ENCODE measurements at regions not wholly inside any gene's neighbourhood (a gene's known extent, or its start where the extent isn't known, plus 50 kb on each side); places are given as distances from the start of the nearest gene placed in this dataset.

DNA sequence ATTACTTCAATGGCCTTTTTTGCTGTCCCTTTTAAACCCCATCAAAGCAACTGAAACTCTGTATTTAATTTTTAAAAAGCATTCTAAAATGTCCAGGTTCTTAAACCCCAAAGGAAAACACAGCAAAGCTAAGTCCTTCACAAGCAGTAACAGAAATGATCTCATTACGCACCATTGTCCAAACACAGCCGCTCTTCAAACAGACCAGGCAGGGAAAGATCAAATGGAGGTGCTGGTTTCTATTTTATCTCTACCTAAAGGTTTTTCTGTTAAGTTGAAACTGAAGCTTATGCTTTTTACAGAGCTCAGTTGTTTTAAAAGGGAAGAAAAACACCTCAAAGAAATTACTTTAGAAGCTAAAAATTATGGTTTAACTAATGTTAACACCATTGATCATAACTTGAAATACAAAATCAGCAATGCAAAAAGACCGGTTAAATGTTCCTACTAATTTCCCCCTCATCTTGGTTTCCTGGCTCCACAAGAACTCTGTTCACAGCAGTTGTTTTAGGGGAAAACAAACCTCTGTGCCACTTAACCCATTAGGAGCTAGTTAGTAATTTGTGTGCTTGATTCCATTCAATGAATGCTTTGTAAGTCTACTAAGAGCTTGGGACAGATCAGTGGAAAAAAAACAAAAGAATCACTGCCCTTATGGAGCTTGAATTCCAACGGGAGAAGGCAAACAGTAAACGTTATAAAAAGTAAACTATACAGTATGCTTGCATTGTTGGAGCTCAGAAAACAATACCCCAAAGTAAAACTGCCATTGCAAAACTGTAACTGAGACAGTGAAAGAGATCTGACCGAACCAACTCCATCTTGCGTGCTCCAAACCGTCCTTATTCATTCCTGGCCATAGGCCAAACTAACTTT, 87.4 kb downstream of the CD24 start:
- no peak for DNase-seq
- Histone ChIP-seq H3K9me3 (ENCODE audit: control insufficient read depth, low read depth, low read length) (no peaks in the 10 kb centered on the region), H4K5ac (ENCODE audit: insufficient read length, low read depth, low read length) (no peak overlapping the region), H3K79me2 (ENCODE audit: insufficient read depth, low read length) (no peaks in the 10 kb centered on the region), H3K23ac (ENCODE audit: insufficient read length, low read depth, low read length) (no peak overlapping the region), H3K4ac (ENCODE audit: low read depth, low read length) (no peak overlapping the region), H2BK20ac (ENCODE audit: low read depth, low read length, poor library complexity, severe bottlenecking) (no peak overlapping the region), H3K9ac (ENCODE audit: extremely low read depth, insufficient read length, low read length) (no peak overlapping the region), H3K27me3 (ENCODE audit: insufficient read depth, low read length) (no peaks in the 10 kb centered on the region), H2BK12ac (ENCODE audit: insufficient read length, low read depth, low read length) (no peak overlapping the region), H4K91ac (ENCODE audit: insufficient read length, low read depth, low read length) (no peak overlapping the region), H3K14ac (ENCODE audit: insufficient read depth, low read length) (no peak overlapping the region), H3K23me2 (ENCODE audit: insufficient read length, low read depth, low read length, poor library complexity, severe bottlenecking) (no peaks in the 10 kb centered on the region), H4K20me1 (ENCODE audit: control insufficient read depth, insufficient read depth, insufficient read length) (no peaks in the 10 kb centered on the region), H2BK120ac (ENCODE audit: low read depth, low read length, poor library complexity, severe bottlenecking) (no peak overlapping the region), H4K8ac (replicated peaks; ENCODE audit: insufficient read length, low read depth, low read length) (no peak overlapping the region), H2AFZ (ENCODE audit: low read length) (no peak overlapping the region), H3K4me2 (ENCODE audit: insufficient read depth, insufficient read length, low read length) (peak overlapping the region; percentile 50), H3K18ac (ENCODE audit: insufficient read length, low read depth, low read length) (no peak overlapping the region), H3K4me1 (ENCODE audit: insufficient read depth, low read length) (peaks cover 13% of the 10 kb centered on the region), H3K27ac (ENCODE audit: insufficient read length, low read depth, low read length) (peak overlapping the region; percentile 89), H3K56ac (ENCODE audit: insufficient read length, low read depth, low read length) (no peak overlapping the region), H2BK5ac (ENCODE audit: insufficient read length, low read length) (no peak overlapping the region), H3T11ph (ENCODE audit: low read length) (no peak overlapping the region), H2AK5ac (ENCODE audit: insufficient read length, low read length) (no peak overlapping the region), H2BK15ac (ENCODE audit: low read depth, low read length) (no peak overlapping the region), H3K79me1 (ENCODE audit: insufficient read depth, low read depth, low read length, poor library complexity, severe bottlenecking) (no peaks in the 10 kb centered on the region)
- Mint-ChIP-seq H3K36me3 (ENCODE audit: insufficient read depth in 1 of 3, low read depth in 3 of 3) (no peaks in the 10 kb centered on the region; a peak in 2 of 7 replicates), H3K4me3 (peak overlapping the region; percentile 12 to 48; a peak in 4 of 5 replicates), H3K27me3 (ENCODE audit: low read depth) (no peaks in the 10 kb centered on the region), H3K27ac (peak overlapping the region; percentile 82 to 94 (median 90); a peak in 6 of 7 replicates), H3K4me1 (peaks cover 58 to 59% of the 10 kb centered on the region in 2 experiments), H3K9me3 (no peaks in the 10 kb centered on the region; a peak in 1 of 5 replicates)
- no CpG with 5 or more reads among the region's 8 CpGs for WGBS (ENCODE audit: extremely low coverage, insufficient read length, low lambda C conversion rate)
- TF ChIP-seq, protein P1, sequence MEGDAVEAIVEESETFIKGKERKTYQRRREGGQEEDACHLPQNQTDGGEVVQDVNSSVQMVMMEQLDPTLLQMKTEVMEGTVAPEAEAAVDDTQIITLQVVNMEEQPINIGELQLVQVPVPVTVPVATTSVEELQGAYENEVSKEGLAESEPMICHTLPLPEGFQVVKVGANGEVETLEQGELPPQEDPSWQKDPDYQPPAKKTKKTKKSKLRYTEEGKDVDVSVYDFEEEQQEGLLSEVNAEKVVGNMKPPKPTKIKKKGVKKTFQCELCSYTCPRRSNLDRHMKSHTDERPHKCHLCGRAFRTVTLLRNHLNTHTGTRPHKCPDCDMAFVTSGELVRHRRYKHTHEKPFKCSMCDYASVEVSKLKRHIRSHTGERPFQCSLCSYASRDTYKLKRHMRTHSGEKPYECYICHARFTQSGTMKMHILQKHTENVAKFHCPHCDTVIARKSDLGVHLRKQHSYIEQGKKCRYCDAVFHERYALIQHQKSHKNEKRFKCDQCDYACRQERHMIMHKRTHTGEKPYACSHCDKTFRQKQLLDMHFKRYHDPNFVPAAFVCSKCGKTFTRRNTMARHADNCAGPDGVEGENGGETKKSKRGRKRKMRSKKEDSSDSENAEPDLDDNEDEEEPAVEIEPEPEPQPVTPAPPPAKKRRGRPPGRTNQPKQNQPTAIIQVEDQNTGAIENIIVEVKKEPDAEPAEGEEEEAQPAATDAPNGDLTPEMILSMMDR (conservative IDR thresholded peaks at IDR 0.05), result no peak

Data from H9 (cell line).